Endothelial cell of umbilical vein (primary cell): ENCODE measurements at regions not wholly inside any gene's neighbourhood (a gene's known extent, or its start where the extent isn't known, plus 50 kb on each side); places are given as distances from the start of the nearest gene placed in this dataset.

Source experiments
- BruUV-seq: library from RNA; stranded (reverse); fragments of 400-500 nt; replicated peaks from 2 replicates; lab custom pipeline; 2021; lab: Mats Ljungman, UMichigan
- CTCF ChIA-PET: fragments of 300-600, 350-600 bp; sonication (Branson Sonifier 250); formaldehyde crosslinking; loops from one replicate; lab custom pipeline; 2021; ENCODE audit warnings: antibody characterized with exemption, inconsistent platforms; lab: Charles Lee
- POLR2A ChIA-PET: fragments of 300-600, 350-600 bp; sonication (Branson Sonifier 250); formaldehyde crosslinking; loops from one replicate; lab custom pipeline; 2021; ENCODE audit warnings: antibody characterized with exemption, inconsistent platforms; lab: Charles Lee
- DNase-seq: peaks from one replicate; pipeline ENCODE4 v3.0.0-alpha.2; 2011; ENCODE audit warnings: low read depth, low spot score
- FAIRE-seq: peaks from 2 replicates; lab custom pipeline; 2011; peaks lifted over from hg19 to GRCh38; lab: Jason Lieb, UNC
- H2AFZ ChIP-seq: 2 replicates; pipeline ENCODE4 v1.6.0; 2012; ENCODE audit warnings: low read depth, low read length, control low read depth, inconsistent platforms
- H3K27ac ChIP-seq: 2 replicates; pipeline ENCODE4 v1.5.1; 2011; ENCODE audit warnings: low read depth, mild to moderate bottlenecking, control low read depth, low read length, moderate library complexity; ENCODE audit not compliant: insufficient read depth
- H3K27me3 ChIP-seq, 2 experiments: 2 replicates each; pipeline versions ENCODE4 v1.6.0 to v1.6.1; 2011; ENCODE audit warnings: low read length in 2 of 2, mixed read lengths in 1 of 2; ENCODE audit not compliant: control insufficient read depth in 2 of 2, insufficient read depth in 2 of 2
- H3K36me3 ChIP-seq, 2 experiments: 2 replicates in 1 of 2; 3 replicates in 1 of 2; pipeline ENCODE4 v1.5.1; 2011; ENCODE audit warnings: low read length in 2 of 2, mild to moderate bottlenecking in 1 of 2, moderate library complexity in 1 of 2; ENCODE audit not compliant: control insufficient read depth in 2 of 2, insufficient read depth in 2 of 2; ENCODE audit errors: extremely low read depth in 1 of 2
- H3K4me1 ChIP-seq: 3 replicates; pipeline ENCODE4 v1.5.1; 2011; ENCODE audit warnings: mild to moderate bottlenecking, low read length; ENCODE audit not compliant: control insufficient read depth, insufficient read depth; ENCODE audit errors: extremely low read depth
- H3K4me2 ChIP-seq: 2 replicates; pipeline ENCODE4 v1.6.1; 2011; ENCODE audit warnings: low read length, control low read depth, mixed read lengths; ENCODE audit not compliant: insufficient read depth
- H3K4me3 ChIP-seq, 3 experiments: fragments of 200-600 bp in 1 of 3; sonication (generic), shearing (Covaris generic) in 1 of 3; replicated peaks in 1 of 3; 2 replicates each; pipeline ENCODE4 v1.5.1; 2011 to 2016; ENCODE audit warnings: control low read depth in 3 of 3, low read length in 3 of 3, mild to moderate bottlenecking in 2 of 3, inconsistent platforms in 1 of 3, low read depth in 1 of 3, moderate library complexity in 1 of 3; ENCODE audit not compliant: insufficient read depth in 1 of 3
- H3K79me2 ChIP-seq: 2 replicates; pipeline ENCODE4 v1.6.0; 2012; ENCODE audit warnings: low read length, inconsistent platforms; ENCODE audit not compliant: control insufficient read depth, insufficient read depth
- H3K9ac ChIP-seq: replicated peaks from 2 replicates; pipeline ENCODE3; 2011; ENCODE audit warnings: low read length, control low read depth; ENCODE audit not compliant: insufficient read depth; ENCODE audit errors: extremely low read depth
- H3K9me1 ChIP-seq: replicated peaks from 3 replicates; pipeline ENCODE4 v1.6.0; 2011; ENCODE audit warnings: mild to moderate bottlenecking, low read length; ENCODE audit not compliant: control insufficient read depth, insufficient read depth; ENCODE audit errors: extremely low read depth
- H3K9me3 ChIP-seq: replicated peaks from 2 replicates; pipeline ENCODE4 v1.5.1; 2012; ENCODE audit warnings: low read length, inconsistent platforms; ENCODE audit not compliant: control insufficient read depth, insufficient read depth
- H4K20me1 ChIP-seq: replicated peaks from 2 replicates; pipeline ENCODE3; 2011; ENCODE audit warnings: mild to moderate bottlenecking, low read length; ENCODE audit not compliant: control insufficient read depth, insufficient read depth; ENCODE audit errors: extremely low read depth
- CTCF ChIP-seq, 2 donors: IDR thresholded peaks; 1 replicate in 1 of 2; 2 replicates in 1 of 2; pipeline ENCODE4 v1.5.1; 2011; ENCODE audit warnings: low read length in 2 of 2, mild to moderate bottlenecking in 2 of 2, moderate library complexity in 2 of 2, control low read depth in 1 of 2, inconsistent platforms in 1 of 2, low read depth in 1 of 2; ENCODE audit not compliant: insufficient read depth in 1 of 2; ENCODE audit errors: extremely low read depth in 1 of 2
- EZH2 ChIP-seq: IDR thresholded peaks from 2 replicates; pipeline ENCODE4 v1.6.1; 2012; ENCODE audit warnings: borderline replicate concordance, low read depth, mild to moderate bottlenecking, moderate library complexity, low read length, inconsistent platforms; ENCODE audit not compliant: severe bottlenecking
- FOS ChIP-seq: IDR thresholded peaks from 2 replicates; pipeline ENCODE4 v1.6.1; 2011; ENCODE audit warnings: mild to moderate bottlenecking, low read length, moderate library complexity, borderline replicate concordance; ENCODE audit not compliant: insufficient read depth
- GATA2 ChIP-seq: IDR thresholded peaks from 2 replicates; pipeline ENCODE4 v1.7.0; 2011; ENCODE audit warnings: low read depth, mild to moderate bottlenecking, moderate library complexity, mixed read lengths, low read length; ENCODE audit not compliant: insufficient read length, insufficient read depth
- JUN ChIP-seq: IDR thresholded peaks from 2 replicates; pipeline ENCODE4 v1.6.1; 2011; ENCODE audit warnings: borderline replicate concordance, low read depth; ENCODE audit not compliant: insufficient read length, insufficient read depth
- MAX ChIP-seq: IDR thresholded peaks from 2 replicates; pipeline ENCODE4 v1.6.1; 2011; ENCODE audit not compliant: insufficient read depth, insufficient read length
- MYC ChIP-seq: IDR thresholded peaks from one replicate; pipeline ENCODE4 v1.6.1; 2011; ENCODE audit warnings: mild to moderate bottlenecking, low read depth, low read length
- POLR2A ChIP-seq: IDR thresholded peaks from 2 replicates; pipeline ENCODE4 v1.6.1; 2012; ENCODE audit warnings: low read depth, mild to moderate bottlenecking, control low read depth, low read length
- POLR2AphosphoS5 ChIP-seq: IDR thresholded peaks from 2 replicates; pipeline ENCODE4 v1.6.1; 2012; ENCODE audit warnings: low read depth, mild to moderate bottlenecking, control low read depth, low read length, moderate library complexity; ENCODE audit not compliant: insufficient read depth
- dilution Hi-C: fragments of 300-500 bp; cut with MboI; formaldehyde crosslinking; loops from one replicate; pipeline ENCODE4 v1.15.0; 2019; ENCODE audit warnings: low sequenced_read_pairs; ENCODE audit not compliant: extremely low pct_ligation_motif_present
- intact Hi-C: fragments of 100-400 bp; cut with micrococcal nuclease; formaldehyde crosslinking; loops from one replicate; pipeline ENCODE4 v1.10.0; 2022

- ChIA-PET CTCF (no interaction called here), POLR2A (no interaction called here)
- Histone ChIP-seq H3K9ac (no peak overlapping the region), H3K4me3 (no peak overlapping the region), H3K79me2 (no peaks in the 10 kb centered on the region), H2AFZ (no peak overlapping the region), H3K27ac (no peak overlapping the region), H3K4me1 (no peaks in the 10 kb centered on the region), H3K9me3 (peaks cover 2% of the 10 kb centered on the region), H3K4me2 (no peak overlapping the region), H3K9me1 (no peaks in the 10 kb centered on the region), H4K20me1 (no peaks in the 10 kb centered on the region), H3K36me3 (no peaks in the 10 kb centered on the region), H3K27me3 (no peaks in the 10 kb centered on the region)
- no peak for FAIRE-seq
- no TSS peak for BruUV-seq
- no peak for DNase-seq
- intact Hi-C loops, result no loop called here
- dilution Hi-C loops, result no loop called here
- TF ChIP-seq MAX (no peak), CTCF (IDR thresholded peaks at IDR 0.05; ENCODE audit: extremely low read depth in 1 of 2, insufficient read depth in 1 of 2, low read depth in 1 of 2, low read length in 2 of 2) (no peak), EZH2 (no peak), POLR2A (no peak)
Measured at GRCh38 chr20:18914796-18915195, 101.2 kb downstream of the SCP2D1 start.

GRCh38 chr20:18916886-18917750, 103.5 kb downstream of the SCP2D1 start:
- H3K4me1 ChIP-seq, result no peaks in the 10 kb centered on the region
- peaks cover 2% of the 10 kb centered on the region for H3K9me3 ChIP-seq
- no peaks in the 10 kb centered on the region for H3K36me3 ChIP-seq
- H3K4me2 ChIP-seq, result no peak overlapping the region
- DNase-seq, result no peak
- no peak overlapping the region for H3K9ac ChIP-seq
- H2AFZ ChIP-seq, result no peak overlapping the region
- dilution Hi-C loops, result no loop called here
- ChIA-PET POLR2A (no interaction called here), CTCF (no interaction called here)
- H3K4me3 ChIP-seq, result no peak overlapping the region
- no peaks in the 10 kb centered on the region for H3K79me2 ChIP-seq
- TF ChIP-seq JUN (no peak), GATA2 (no peak), POLR2AphosphoS5 (no peak), POLR2A (no peak), EZH2 (no peak), FOS (no peak), CTCF (IDR thresholded peaks at IDR 0.05; ENCODE audit: extremely low read depth in 1 of 2, insufficient read depth in 1 of 2, low read depth in 1 of 2, low read length in 2 of 2) (no peak), MAX (no peak), MYC (no peak)
- H3K27ac ChIP-seq, result no peak overlapping the region
- intact Hi-C loops, result no loop called here
- H3K27me3 ChIP-seq, result no peaks in the 10 kb centered on the region
- no peak for FAIRE-seq
- no peaks in the 10 kb centered on the region for H3K9me1 ChIP-seq
- H4K20me1 ChIP-seq, result no peaks in the 10 kb centered on the region
- no TSS peak for BruUV-seq
